Activated T-helper 2 cell treated with anti-CD3 and anti-CD28 coated beads, Interferon-gamma antibody, Interleukin-2, Interleukin-4, amounts not matched to agents 10 μg/mL and 5 μg/mL and 100 μg/mL, durations not matched to agents 14 hours and 24 hours and 36 hours (primary cell): ENCODE measurements at regions not wholly inside any gene's neighbourhood (a gene's known extent, or its start where the extent isn't known, plus 50 kb on each side); places are given as distances from the start of the nearest gene placed in this dataset.
"Not testable (repeated sequence)": the region's sequence is repeated elsewhere in the genome, so short reads cannot be mapped to it uniquely, and the experiment has no call there.

Experiments used
- DNase-seq: peaks from one replicate; pipeline ENCODE4 v3.0.0; 2021; ENCODE audit warnings: low spot score
- H3K27ac Mint-ChIP-seq: one replicate; pipeline ENCODE4 v1.8.0; 2021; ENCODE audit warnings: mixed read lengths
- H3K27me3 Mint-ChIP-seq: one replicate; pipeline ENCODE4 v1.8.0; 2021; ENCODE audit warnings: low read depth, mixed read lengths
- H3K36me3 Mint-ChIP-seq: one replicate; pipeline ENCODE4 v1.8.0; 2021; ENCODE audit warnings: low read depth, mixed read lengths
- H3K4me1 Mint-ChIP-seq: one replicate; pipeline ENCODE4 v1.8.0; 2021; ENCODE audit warnings: low read depth, mixed read lengths
- H3K4me3 Mint-ChIP-seq: one replicate; pipeline ENCODE4 v1.8.0; 2021; ENCODE audit warnings: low read depth, mild to moderate bottlenecking, moderate library complexity, mixed read lengths
- H3K9me3 Mint-ChIP-seq: one replicate; pipeline ENCODE4 v1.8.0; 2021; ENCODE audit warnings: mixed read lengths
- intact Hi-C: fragments of 100-400 bp; cut with micrococcal nuclease; formaldehyde crosslinking; loops from one replicate; pipeline ENCODE4 v1.15.1; 2023

GRCh38 chr12:9294072-9294620 lies 86.0 kb upstream of the PZP start:
- H3K9me3 Mint-ChIP-seq, H3K36me3 Mint-ChIP-seq, H3K4me1 Mint-ChIP-seq, H3K27ac Mint-ChIP-seq, H3K27me3 Mint-ChIP-seq, H3K4me3 Mint-ChIP-seq, DNase-seq, intact Hi-C loops: not testable (repeated sequence)

DNA sequence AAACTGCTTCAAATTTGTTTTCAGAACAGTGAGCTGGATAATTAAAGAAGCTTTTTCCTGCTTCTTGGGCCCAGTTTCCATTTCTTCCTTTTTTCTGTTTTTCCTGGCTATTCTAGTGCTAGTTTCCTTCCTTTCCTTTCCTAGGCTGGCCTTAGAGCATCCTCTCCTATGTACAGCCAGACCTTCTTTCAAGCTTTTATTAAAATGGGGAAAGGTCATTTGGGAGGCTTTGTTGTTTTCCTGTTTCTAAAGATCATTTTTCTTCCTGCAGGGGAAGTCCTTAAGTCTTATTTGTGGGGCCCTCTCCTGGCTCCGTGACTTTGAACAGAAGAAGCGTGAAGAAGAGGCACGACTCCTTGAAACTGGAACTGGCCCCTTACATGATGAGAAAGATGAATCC lies 85.2 kb upstream of the PZP start:
- H3K9me3 Mint-ChIP-seq, intact Hi-C loops, H3K36me3 Mint-ChIP-seq, H3K4me1 Mint-ChIP-seq, DNase-seq, H3K27ac Mint-ChIP-seq, H3K27me3 Mint-ChIP-seq, H3K4me3 Mint-ChIP-seq: not testable (repeated sequence)

GRCh38 chr12:9289984-9290383 lies 81.8 kb upstream of the PZP start:
- not testable (repeated sequence) for H3K27me3 Mint-ChIP-seq, H3K27ac Mint-ChIP-seq

GRCh38 chr12:9284724-9285123 lies 76.5 kb upstream of the PZP start:
- H3K36me3 Mint-ChIP-seq, DNase-seq, H3K4me1 Mint-ChIP-seq, H3K9me3 Mint-ChIP-seq, intact Hi-C loops, H3K27ac Mint-ChIP-seq: not testable (repeated sequence)
- Mint-ChIP-seq H3K4me3 (peak overlapping the region; percentile 37), H3K27me3 (peaks cover 13% of the 10 kb centered on the region)

More at GRCh38 chr12:9289984-9290383, 81.8 kb upstream of the PZP start:
- H3K36me3 Mint-ChIP-seq, DNase-seq, H3K4me3 Mint-ChIP-seq, H3K4me1 Mint-ChIP-seq, intact Hi-C loops, H3K9me3 Mint-ChIP-seq: not testable (repeated sequence)

DNA sequence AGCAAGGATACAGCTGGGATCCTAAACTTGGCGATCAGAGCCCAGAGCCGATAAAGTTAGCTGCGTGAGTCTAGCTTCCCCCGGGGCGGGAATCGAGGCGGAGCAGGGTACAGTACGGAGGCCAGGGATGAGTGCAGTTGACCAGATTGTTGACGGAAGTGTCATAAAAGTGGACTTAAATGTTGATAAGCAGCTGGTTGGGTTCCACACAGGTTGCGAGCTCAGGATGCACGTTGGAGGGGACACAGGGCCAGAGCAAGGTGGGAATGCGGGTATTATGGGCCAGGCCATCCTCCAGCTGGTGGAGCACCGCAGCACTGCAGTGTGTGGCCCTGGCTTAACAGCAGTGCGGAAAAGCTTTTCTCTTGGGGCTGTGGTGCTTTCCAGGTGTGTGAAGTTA lies 76.0 kb upstream of the PZP start:
- intact Hi-C loops, H3K27ac Mint-ChIP-seq, H3K9me3 Mint-ChIP-seq, H3K4me3 Mint-ChIP-seq, DNase-seq, H3K36me3 Mint-ChIP-seq, H3K4me1 Mint-ChIP-seq: not testable (repeated sequence)
- H3K27me3 Mint-ChIP-seq: peaks cover 13% of the 10 kb centered on the region

GRCh38 chr12:9283346-9284095 lies 75.3 kb upstream of the PZP start:
- H3K4me1 Mint-ChIP-seq, H3K9me3 Mint-ChIP-seq, intact Hi-C loops, H3K36me3 Mint-ChIP-seq: not testable (repeated sequence)
- H3K27ac Mint-ChIP-seq: peak overlapping the region; percentile 46
- peak; percentile 65 for DNase-seq
- H3K4me3 Mint-ChIP-seq: peak overlapping the region; percentile 75
- H3K27me3 Mint-ChIP-seq: peaks cover 13% of the 10 kb centered on the region

- Mint-ChIP-seq H3K4me3 (no peak overlapping the region), H3K27ac (no peak overlapping the region), H3K27me3 (peaks cover 48% of the 10 kb centered on the region), H3K36me3 (no peaks in the 10 kb centered on the region), H3K9me3 (no peaks in the 10 kb centered on the region), H3K4me1 (no peaks in the 10 kb centered on the region)
- intact Hi-C loops: no loop called here
- no peak for DNase-seq
Measured at GRCh38 chr12:9276990-9277389, 68.8 kb upstream of the PZP start.

GRCh38 chr12:9273276-9273675 lies 65.1 kb upstream of the PZP start:
- Mint-ChIP-seq H3K4me3 (no peak overlapping the region), H3K9me3 (no peaks in the 10 kb centered on the region), H3K27me3 (peaks cover 47% of the 10 kb centered on the region), H3K36me3 (no peaks in the 10 kb centered on the region), H3K4me1 (no peaks in the 10 kb centered on the region), H3K27ac (no peak overlapping the region)
- no peak for DNase-seq
- intact Hi-C loops: no loop called here

GRCh38 chr12:9271875-9272274 lies 63.7 kb upstream of the PZP start:
- Mint-ChIP-seq H3K36me3 (no peaks in the 10 kb centered on the region), H3K27ac (no peak overlapping the region), H3K4me1 (no peaks in the 10 kb centered on the region), H3K27me3 (peaks cover 36% of the 10 kb centered on the region), H3K9me3 (no peaks in the 10 kb centered on the region), H3K4me3 (no peak overlapping the region)
- no peak for DNase-seq
- intact Hi-C loops: no loop called here

DNA sequence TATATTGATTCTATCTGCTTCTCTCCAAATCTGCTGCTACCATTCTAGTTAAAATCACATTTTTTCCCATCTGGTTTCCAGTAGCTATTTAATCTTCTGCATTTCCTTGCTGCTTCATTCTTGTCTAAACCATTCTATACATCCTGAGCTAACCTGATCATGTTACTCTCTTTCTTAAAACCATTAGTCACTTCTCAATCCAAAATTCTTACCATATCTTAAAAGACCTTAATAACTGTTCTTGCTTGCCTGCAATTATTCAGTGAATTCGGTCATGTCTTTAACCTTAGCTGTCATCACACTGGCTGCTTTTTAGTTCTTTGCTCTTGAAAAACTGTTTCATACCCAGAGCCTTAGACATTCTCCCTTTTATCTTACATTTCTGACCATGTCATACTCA lies 56.4 kb upstream of the PZP start:
- Mint-ChIP-seq H3K36me3 (no peaks in the 10 kb centered on the region), H3K27me3 (peaks cover 19% of the 10 kb centered on the region), H3K27ac (no peak overlapping the region), H3K4me1 (no peaks in the 10 kb centered on the region), H3K4me3 (no peak overlapping the region), H3K9me3 (no peaks in the 10 kb centered on the region)
- no peak for DNase-seq
- intact Hi-C loops: no loop called here

- peaks cover 4% of the 10 kb centered on the region for H3K4me1 Mint-ChIP-seq
- no peak overlapping the region for H3K27ac Mint-ChIP-seq
- intact Hi-C loops: no loop called here
- no peak for DNase-seq
- H3K36me3 Mint-ChIP-seq: no peaks in the 10 kb centered on the region
- no peak overlapping the region for H3K4me3 Mint-ChIP-seq
- peaks cover 12% of the 10 kb centered on the region for H3K27me3 Mint-ChIP-seq
- H3K9me3 Mint-ChIP-seq: no peaks in the 10 kb centered on the region
Measured at GRCh38 chr12:9260931-9261330, 52.7 kb upstream of the PZP start.

DNA sequence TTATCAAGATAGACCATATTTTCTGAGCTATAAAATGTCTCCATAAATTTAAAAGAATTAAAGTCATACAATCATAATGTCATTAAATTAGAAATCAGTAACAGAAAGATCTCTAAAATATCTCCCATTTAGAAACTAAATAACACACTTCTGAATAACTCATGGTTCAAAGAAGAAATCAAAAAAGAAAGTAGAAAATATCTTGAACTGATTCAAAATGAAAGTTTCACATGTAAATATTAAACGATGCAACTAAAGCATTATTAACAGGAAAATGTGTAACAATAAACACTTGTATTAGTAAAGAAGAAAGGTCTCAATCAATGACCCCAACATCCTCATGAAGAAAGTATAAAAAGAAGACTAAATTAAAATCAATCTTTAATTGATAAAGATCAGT lies 50.5 kb upstream of the PZP start:
- H3K4me3 Mint-ChIP-seq: no peak overlapping the region
- intact Hi-C loops: no loop called here

More for the DNA sequence above, 50.5 kb upstream of the PZP start:
- peaks cover 12% of the 10 kb centered on the region for H3K27me3 Mint-ChIP-seq
- no peak overlapping the region for H3K27ac Mint-ChIP-seq
- DNase-seq: no peak
- H3K9me3 Mint-ChIP-seq: no peaks in the 10 kb centered on the region
- no peaks in the 10 kb centered on the region for H3K36me3 Mint-ChIP-seq
- peaks cover 7% of the 10 kb centered on the region for H3K4me1 Mint-ChIP-seq
